ENCODE measurements at regions not wholly inside any gene's neighbourhood (a gene's known extent, or its start where the extent isn't known, plus 50 kb on each side); places are given as distances from the start of the nearest gene placed in this dataset.

DNA sequence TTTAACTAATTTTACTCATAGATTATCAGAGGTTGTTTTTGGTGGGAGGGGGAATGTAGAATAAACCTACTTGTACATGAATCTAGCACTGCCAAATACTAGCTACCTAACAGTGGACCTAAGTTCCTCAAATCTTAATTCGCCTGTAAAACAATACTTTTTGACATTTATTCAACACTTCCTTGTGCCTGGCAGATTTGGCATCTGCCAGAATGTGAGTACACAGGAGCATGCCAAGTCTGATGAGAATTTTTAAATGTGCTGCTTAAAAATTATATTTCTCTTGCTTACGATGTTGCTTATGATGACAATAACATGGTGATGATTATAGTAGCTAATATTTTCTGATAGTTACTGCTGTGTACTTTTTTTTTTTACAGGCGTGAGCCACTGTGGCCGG is 240.2 kb upstream of the STARD13 start:
- TF ChIP-seq, protein P1, sequence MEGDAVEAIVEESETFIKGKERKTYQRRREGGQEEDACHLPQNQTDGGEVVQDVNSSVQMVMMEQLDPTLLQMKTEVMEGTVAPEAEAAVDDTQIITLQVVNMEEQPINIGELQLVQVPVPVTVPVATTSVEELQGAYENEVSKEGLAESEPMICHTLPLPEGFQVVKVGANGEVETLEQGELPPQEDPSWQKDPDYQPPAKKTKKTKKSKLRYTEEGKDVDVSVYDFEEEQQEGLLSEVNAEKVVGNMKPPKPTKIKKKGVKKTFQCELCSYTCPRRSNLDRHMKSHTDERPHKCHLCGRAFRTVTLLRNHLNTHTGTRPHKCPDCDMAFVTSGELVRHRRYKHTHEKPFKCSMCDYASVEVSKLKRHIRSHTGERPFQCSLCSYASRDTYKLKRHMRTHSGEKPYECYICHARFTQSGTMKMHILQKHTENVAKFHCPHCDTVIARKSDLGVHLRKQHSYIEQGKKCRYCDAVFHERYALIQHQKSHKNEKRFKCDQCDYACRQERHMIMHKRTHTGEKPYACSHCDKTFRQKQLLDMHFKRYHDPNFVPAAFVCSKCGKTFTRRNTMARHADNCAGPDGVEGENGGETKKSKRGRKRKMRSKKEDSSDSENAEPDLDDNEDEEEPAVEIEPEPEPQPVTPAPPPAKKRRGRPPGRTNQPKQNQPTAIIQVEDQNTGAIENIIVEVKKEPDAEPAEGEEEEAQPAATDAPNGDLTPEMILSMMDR (IDR thresholded peaks at IDR 0.05) = no peak
- no peak for TF ChIP-seq SP1 (CRISPR knock-in tag; conservative IDR thresholded peaks at IDR 0.05)
- TF ChIP-seq, protein P2, sequence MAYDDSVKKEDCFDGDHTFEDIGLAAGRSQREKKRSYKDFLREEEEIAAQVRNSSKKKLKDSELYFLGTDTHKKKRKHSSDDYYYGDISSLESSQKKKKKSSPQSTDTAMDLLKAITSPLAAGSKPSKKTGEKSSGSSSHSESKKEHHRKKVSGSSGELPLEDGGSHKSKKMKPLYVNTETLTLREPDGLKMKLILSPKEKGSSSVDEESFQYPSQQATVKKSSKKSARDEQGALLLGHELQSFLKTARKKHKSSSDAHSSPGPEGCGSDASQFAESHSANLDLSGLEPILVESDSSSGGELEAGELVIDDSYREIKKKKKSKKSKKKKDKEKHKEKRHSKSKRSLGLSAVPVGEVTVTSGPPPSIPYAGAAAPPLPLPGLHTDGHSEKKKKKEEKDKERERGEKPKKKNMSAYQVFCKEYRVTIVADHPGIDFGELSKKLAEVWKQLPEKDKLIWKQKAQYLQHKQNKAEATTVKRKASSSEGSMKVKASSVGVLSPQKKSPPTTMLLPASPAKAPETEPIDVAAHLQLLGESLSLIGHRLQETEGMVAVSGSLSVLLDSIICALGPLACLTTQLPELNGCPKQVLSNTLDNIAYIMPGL (CRISPR knock-in tag; IDR thresholded peaks at IDR 0.05) = no peak
- TF ChIP-seq, protein P3, sequence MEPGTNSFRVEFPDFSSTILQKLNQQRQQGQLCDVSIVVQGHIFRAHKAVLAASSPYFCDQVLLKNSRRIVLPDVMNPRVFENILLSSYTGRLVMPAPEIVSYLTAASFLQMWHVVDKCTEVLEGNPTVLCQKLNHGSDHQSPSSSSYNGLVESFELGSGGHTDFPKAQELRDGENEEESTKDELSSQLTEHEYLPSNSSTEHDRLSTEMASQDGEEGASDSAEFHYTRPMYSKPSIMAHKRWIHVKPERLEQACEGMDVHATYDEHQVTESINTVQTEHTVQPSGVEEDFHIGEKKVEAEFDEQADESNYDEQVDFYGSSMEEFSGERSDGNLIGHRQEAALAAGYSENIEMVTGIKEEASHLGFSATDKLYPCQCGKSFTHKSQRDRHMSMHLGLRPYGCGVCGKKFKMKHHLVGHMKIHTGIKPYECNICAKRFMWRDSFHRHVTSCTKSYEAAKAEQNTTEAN (CRISPR knock-in tag; IDR thresholded peaks at IDR 0.05) = no peak
- TF ChIP-seq NR2C2 (CRISPR knock-in tag; IDR thresholded peaks at IDR 0.05) = no peak
- TF ChIP-seq FOXK1 (CRISPR knock-in tag; IDR thresholded peaks at IDR 0.05) = no peak
- no peak for TF ChIP-seq ZNF138 (CRISPR knock-in tag; conservative IDR thresholded peaks at IDR 0.05)
- TF ChIP-seq, protein P4, sequence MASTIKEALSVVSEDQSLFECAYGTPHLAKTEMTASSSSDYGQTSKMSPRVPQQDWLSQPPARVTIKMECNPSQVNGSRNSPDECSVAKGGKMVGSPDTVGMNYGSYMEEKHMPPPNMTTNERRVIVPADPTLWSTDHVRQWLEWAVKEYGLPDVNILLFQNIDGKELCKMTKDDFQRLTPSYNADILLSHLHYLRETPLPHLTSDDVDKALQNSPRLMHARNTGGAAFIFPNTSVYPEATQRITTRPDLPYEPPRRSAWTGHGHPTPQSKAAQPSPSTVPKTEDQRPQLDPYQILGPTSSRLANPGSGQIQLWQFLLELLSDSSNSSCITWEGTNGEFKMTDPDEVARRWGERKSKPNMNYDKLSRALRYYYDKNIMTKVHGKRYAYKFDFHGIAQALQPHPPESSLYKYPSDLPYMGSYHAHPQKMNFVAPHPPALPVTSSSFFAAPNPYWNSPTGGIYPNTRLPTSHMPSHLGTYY (CRISPR knock-in tag; IDR thresholded peaks at IDR 0.05) = no peak
- TF ChIP-seq MXD4 (CRISPR knock-in tag; IDR thresholded peaks at IDR 0.05; ENCODE audit: borderline replicate concordance) = no peak
- no peak for TF ChIP-seq SMAD3 (CRISPR knock-in tag; IDR thresholded peaks at IDR 0.05; ENCODE audit: borderline replicate concordance)
- TF ChIP-seq, protein P5, sequence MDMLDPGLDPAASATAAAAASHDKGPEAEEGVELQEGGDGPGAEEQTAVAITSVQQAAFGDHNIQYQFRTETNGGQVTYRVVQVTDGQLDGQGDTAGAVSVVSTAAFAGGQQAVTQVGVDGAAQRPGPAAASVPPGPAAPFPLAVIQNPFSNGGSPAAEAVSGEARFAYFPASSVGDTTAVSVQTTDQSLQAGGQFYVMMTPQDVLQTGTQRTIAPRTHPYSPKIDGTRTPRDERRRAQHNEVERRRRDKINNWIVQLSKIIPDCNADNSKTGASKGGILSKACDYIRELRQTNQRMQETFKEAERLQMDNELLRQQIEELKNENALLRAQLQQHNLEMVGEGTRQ (CRISPR knock-in tag; IDR thresholded peaks at IDR 0.05) = no peak
